ENCODE measurements at regions not wholly inside any gene's neighbourhood (a gene's known extent, or its start where the extent isn't known, plus 50 kb on each side); places are given as distances from the start of the nearest gene placed in this dataset.
"Not testable (repeated sequence)": the region's sequence is repeated elsewhere in the genome, so short reads cannot be mapped to it uniquely, and the experiment has no call there.

- CTCF ChIA-PET, H3K4me3 Mint-ChIP-seq, H3K27me3 Mint-ChIP-seq, H3K27ac Mint-ChIP-seq, H3K36me3 Mint-ChIP-seq, H3K4me1 Mint-ChIP-seq, DNase-seq: not testable (repeated sequence)
- peaks cover 31% of the 10 kb centered on the region for H3K9me3 Mint-ChIP-seq
These were observed 57.6 kb upstream of the ZNG1F start for GRCh38 chr9:41246702-41247101.

Measured in activated naive CD4-positive, alpha-beta T cell treated with anti-CD3 and anti-CD28 coated beads, Interleukin-2, amount 10 ng/mL, durations not matched to agents 7 days and 5 days (primary cell).